ENCODE measurements at regions not wholly inside any gene's neighbourhood (a gene's known extent, or its start where the extent isn't known, plus 50 kb on each side); places are given as distances from the start of the nearest gene placed in this dataset.

GRCh38 chr18:59751186-59751585, 54.0 kb upstream of the CCBE1 start:
- no peak for DNase-seq

- no peak for DNase-seq
Observed at GRCh38 chr18:59748628-59749360, 51.6 kb upstream of the CCBE1 start.
